H9 (cell line): ENCODE measurements at regions not wholly inside any gene's neighbourhood (a gene's known extent, or its start where the extent isn't known, plus 50 kb on each side); places are given as distances from the start of the nearest gene placed in this dataset.

Experiments used
- DNase-seq: peaks from one replicate; pipeline ENCODE4 v3.0.0-alpha.2; 2017
- H2AFZ ChIP-seq: one replicate; pipeline ENCODE4 v1.6.1; 2013; ENCODE audit warnings: mild to moderate bottlenecking, low read length, control low read depth, moderate library complexity
- H2AK5ac ChIP-seq: 2 replicates; pipeline ENCODE4 v1.6.1; 2013; ENCODE audit warnings: low read length, control low read depth, mixed read lengths; ENCODE audit not compliant: insufficient read length
- H2BK120ac ChIP-seq: one replicate; pipeline ENCODE4 v1.6.1; 2013; ENCODE audit warnings: low read depth, mild to moderate bottlenecking, low read length, control low read depth, inconsistent platforms; ENCODE audit not compliant: poor library complexity, severe bottlenecking
- H2BK12ac ChIP-seq: 2 replicates; pipeline ENCODE4 v1.6.1; 2013; ENCODE audit warnings: low read length, control low read depth, mixed read lengths, low read depth; ENCODE audit not compliant: insufficient read length
- H2BK15ac ChIP-seq: 2 replicates; pipeline ENCODE4 v1.6.1; 2013; ENCODE audit warnings: low read depth, low read length, control low read depth
- H2BK20ac ChIP-seq: one replicate; pipeline ENCODE4 v1.6.1; 2013; ENCODE audit warnings: low read depth, mild to moderate bottlenecking, low read length, control low read depth, inconsistent platforms; ENCODE audit not compliant: poor library complexity, severe bottlenecking
- H2BK5ac ChIP-seq: 2 replicates; pipeline ENCODE4 v1.6.1; 2013; ENCODE audit warnings: low read length, control low read depth, mixed read lengths; ENCODE audit not compliant: insufficient read length
- H3K14ac ChIP-seq: 2 replicates; pipeline ENCODE4 v1.6.1; 2013; ENCODE audit warnings: low read length, control low read depth; ENCODE audit not compliant: insufficient read depth
- H3K18ac ChIP-seq: 2 replicates; pipeline ENCODE4 v1.6.1; 2013; ENCODE audit warnings: low read depth, mild to moderate bottlenecking, mixed read lengths, low read length, control low read depth; ENCODE audit not compliant: insufficient read length
- H3K23ac ChIP-seq: 2 replicates; pipeline ENCODE4 v1.6.1; 2013; ENCODE audit warnings: low read length, control low read depth, mixed read lengths, low read depth; ENCODE audit not compliant: insufficient read length
- H3K23me2 ChIP-seq: 2 replicates; pipeline ENCODE4 v1.6.1; 2013; ENCODE audit warnings: low read depth, mild to moderate bottlenecking, mixed read lengths, low read length, control low read depth; ENCODE audit not compliant: insufficient read length, poor library complexity, severe bottlenecking
- H3K27ac ChIP-seq: 2 replicates; pipeline ENCODE4 v1.5.1; 2013; ENCODE audit warnings: low read length, control low read depth, mixed read lengths, low read depth; ENCODE audit not compliant: insufficient read length
- H3K27me3 ChIP-seq: 2 replicates; pipeline ENCODE4 v1.6.1; 2013; ENCODE audit warnings: low read length, control low read depth, inconsistent platforms; ENCODE audit not compliant: insufficient read depth
- H3K4ac ChIP-seq: 2 replicates; pipeline ENCODE4 v1.6.1; 2013; ENCODE audit warnings: low read depth, mild to moderate bottlenecking, control low read depth, inconsistent platforms, low read length, moderate library complexity
- H3K4me1 ChIP-seq: 2 replicates; pipeline ENCODE4 v1.6.1; 2013; ENCODE audit warnings: low read length, control low read depth, inconsistent platforms; ENCODE audit not compliant: insufficient read depth
- H3K4me2 ChIP-seq: 2 replicates; pipeline ENCODE4 v1.6.1; 2013; ENCODE audit warnings: low read length, control low read depth, mixed read lengths; ENCODE audit not compliant: insufficient read length, insufficient read depth
- H3K56ac ChIP-seq: 2 replicates; pipeline ENCODE4 v1.6.1; 2013; ENCODE audit warnings: low read depth, mild to moderate bottlenecking, mixed read lengths, low read length, control low read depth; ENCODE audit not compliant: insufficient read length
- H3K79me1 ChIP-seq: 2 replicates; pipeline ENCODE4 v1.6.1; 2013; ENCODE audit warnings: low read depth, mild to moderate bottlenecking, moderate library complexity, low read length, control low read depth, inconsistent platforms; ENCODE audit not compliant: insufficient read depth, poor library complexity, severe bottlenecking
- H3K79me2 ChIP-seq: 2 replicates; pipeline ENCODE4 v1.6.1; 2013; ENCODE audit warnings: low read length, control low read depth, inconsistent platforms; ENCODE audit not compliant: insufficient read depth
- H3K9ac ChIP-seq: 2 replicates; pipeline ENCODE4 v1.6.1; 2013; ENCODE audit warnings: low read length, control low read depth, mixed read lengths; ENCODE audit not compliant: insufficient read length; ENCODE audit errors: extremely low read depth
- H3K9me3 ChIP-seq: one replicate; pipeline ENCODE4 v1.6.1; 2013; ENCODE audit warnings: low read depth, low read length, inconsistent platforms; ENCODE audit not compliant: control insufficient read depth
- H3T11ph ChIP-seq: one replicate; pipeline ENCODE4 v1.6.1; 2013; ENCODE audit warnings: mild to moderate bottlenecking, low read length, control low read depth, inconsistent platforms
- H4K20me1 ChIP-seq: one replicate; pipeline ENCODE4 v1.6.1; 2013; ENCODE audit not compliant: control insufficient read depth, insufficient read length, insufficient read depth
- H4K5ac ChIP-seq: 2 replicates; pipeline ENCODE4 v1.6.1; 2013; ENCODE audit warnings: low read depth, mild to moderate bottlenecking, mixed read lengths, low read length, control low read depth; ENCODE audit not compliant: insufficient read length
- H4K8ac ChIP-seq: replicated peaks from 2 replicates; pipeline ENCODE4 v1.6.1; 2013; ENCODE audit warnings: low read length, control low read depth, mixed read lengths, low read depth; ENCODE audit not compliant: insufficient read length
- H4K91ac ChIP-seq: 2 replicates; pipeline ENCODE4 v1.6.1; 2013; ENCODE audit warnings: low read depth, mild to moderate bottlenecking, moderate library complexity, mixed read lengths, low read length, control low read depth; ENCODE audit not compliant: insufficient read length
- H3K27ac Mint-ChIP-seq, 3 experiments: 2 replicates in 2 of 3; 3 replicates in 1 of 3; pipeline ENCODE4 v1.8.0; 2020 to 2021; ENCODE audit warnings: mixed read lengths in 3 of 3, mild to moderate bottlenecking in 1 of 3, moderate library complexity in 1 of 3
- H3K27me3 Mint-ChIP-seq: 2 replicates; pipeline ENCODE4 v1.8.0; 2021; ENCODE audit warnings: low read depth, mild to moderate bottlenecking, moderate library complexity, mixed read lengths
- H3K36me3 Mint-ChIP-seq, 3 experiments: 2 replicates in 2 of 3; 3 replicates in 1 of 3; pipeline ENCODE4 v1.8.0; 2020 to 2021; ENCODE audit warnings: low read depth in 3 of 3, mixed read lengths in 3 of 3; ENCODE audit not compliant: insufficient read depth in 1 of 3
- H3K4me1 Mint-ChIP-seq, 2 experiments: 2 replicates each; pipeline ENCODE4 v1.8.0; 2020; ENCODE audit warnings: mixed read lengths in 2 of 2
- H3K4me3 Mint-ChIP-seq, 2 experiments: 2 replicates in 1 of 2; 3 replicates in 1 of 2; pipeline ENCODE4 v1.8.0; 2020 to 2021; ENCODE audit warnings: mild to moderate bottlenecking in 2 of 2, mixed read lengths in 2 of 2, moderate library complexity in 1 of 2
- H3K9me3 Mint-ChIP-seq, 2 experiments: 2 replicates in 1 of 2; 3 replicates in 1 of 2; pipeline ENCODE4 v1.8.0; 2020; ENCODE audit warnings: mild to moderate bottlenecking in 2 of 2, mixed read lengths in 2 of 2, moderate library complexity in 1 of 2
- CTCF ChIP-seq: fragments of 200-600 bp; sonication (generic); conservative IDR thresholded peaks from 3 replicates; pipeline ENCODE4 v1.8.0; 2021; ENCODE audit warnings: antibody characterized with exemption, mild to moderate bottlenecking
- WGBS: extraction: QIAGEN DNeasy Blood & Tissue Kit; methylation state at CpG from one replicate; pipeline ENCODE4 v1.1.7; 2013; ENCODE audit warnings: missing lambda C conversion rate, low lambda C conversion rate, mixed read lengths; ENCODE audit not compliant: insufficient read length; ENCODE audit errors: extremely low coverage; 5-methylcytosine and 5-hydroxymethylcytosine counted together

- no peaks in the 10 kb centered on the region for H3K9me3 ChIP-seq
- no peak overlapping the region for H2BK15ac ChIP-seq
- Mint-ChIP-seq H3K9me3 (no peaks in the 10 kb centered on the region), H3K4me3 (no peak overlapping the region), H3K36me3 (no peaks in the 10 kb centered on the region), H3K27ac (no peak overlapping the region), H3K4me1 (peaks cover 30 to 33% of the 10 kb centered on the region in 2 experiments), H3K27me3 (peaks cover 15% of the 10 kb centered on the region)
- H3K27ac ChIP-seq, result no peak overlapping the region
- H4K8ac ChIP-seq, result no peak overlapping the region
- no peak overlapping the region for H2BK12ac ChIP-seq
- no peak overlapping the region for H3K18ac ChIP-seq
- H2AFZ ChIP-seq, result no peak overlapping the region
- H2BK120ac ChIP-seq, result no peak overlapping the region
- no peak overlapping the region for H3K23ac ChIP-seq
- no peak overlapping the region for H3K9ac ChIP-seq
- no peak overlapping the region for H3T11ph ChIP-seq
- H3K27me3 ChIP-seq, result no peaks in the 10 kb centered on the region
- no peak overlapping the region for H4K91ac ChIP-seq
- 0 out of 2 replicates have a peak, but pooled peaks cover 6% of the 10 kb centered on the region for H3K4me1 ChIP-seq
- H2BK20ac ChIP-seq, result no peak overlapping the region
- peak; percentile 46 for DNase-seq
- no peak overlapping the region for H3K14ac ChIP-seq
- H3K79me1 ChIP-seq, result no peaks in the 10 kb centered on the region
- no peak overlapping the region for H3K56ac ChIP-seq
- TF ChIP-seq CTCF, result no peak
- H4K20me1 ChIP-seq, result no peaks in the 10 kb centered on the region
- no CpG with 5 or more reads among the region's 4 CpGs for WGBS
- no peaks in the 10 kb centered on the region for H3K23me2 ChIP-seq
- no peaks in the 10 kb centered on the region for H3K79me2 ChIP-seq
- no peak overlapping the region for H2BK5ac ChIP-seq
- no peak overlapping the region for H4K5ac ChIP-seq
- no peak overlapping the region for H3K4ac ChIP-seq
- no peak overlapping the region for H3K4me2 ChIP-seq
- H2AK5ac ChIP-seq, result no peak overlapping the region
These were observed 61.8 kb upstream of the DISP3 start for GRCh38 chr1:11417162-11417561.
